PFSK-1 (cell line): ENCODE measurements at regions not wholly inside any gene's neighbourhood (a gene's known extent, or its start where the extent isn't known, plus 50 kb on each side); places are given as distances from the start of the nearest gene placed in this dataset.

Source experiments
- FOXP2 ChIP-seq: optimal IDR thresholded peaks from 2 replicates; pipeline ENCODE3; 2011; ENCODE audit warnings: borderline replicate concordance, control low read depth, inconsistent platforms; ENCODE audit not compliant: insufficient read depth; ENCODE audit errors: extremely low read length, extremely low read depth
- POLR2AphosphoS5 ChIP-seq: IDR thresholded peaks from 2 replicates; pipeline ENCODE4 v1.6.1; 2012; ENCODE audit warnings: low read depth, mild to moderate bottlenecking, control low read depth, low read length, moderate library complexity
- REST ChIP-seq, 2 experiments: IDR thresholded peaks; 2 replicates each; pipeline versions ENCODE4 v1.6.1 to v1.8.0; 2011 to 2012; ENCODE audit warnings: low read depth in 2 of 2, low read length in 2 of 2, control low read depth in 1 of 2, inconsistent platforms in 1 of 2, mild to moderate bottlenecking in 1 of 2, moderate library complexity in 1 of 2; ENCODE audit not compliant: insufficient read depth in 1 of 2
- SIN3A ChIP-seq: IDR thresholded peaks from 2 replicates; pipeline ENCODE4 v1.6.1; 2012; ENCODE audit warnings: mild to moderate bottlenecking, low read length, moderate library complexity, borderline replicate concordance; ENCODE audit not compliant: insufficient read depth
- TAF1 ChIP-seq: IDR thresholded peaks from 2 replicates; pipeline ENCODE4 v1.6.1; 2012; ENCODE audit warnings: low read length, control low read depth, borderline replicate concordance; ENCODE audit not compliant: insufficient read depth

- TF ChIP-seq TAF1 (no peak), POLR2AphosphoS5 (no peak), FOXP2 (no peak), REST (IDR thresholded peaks at IDR 0.05; ENCODE audit: insufficient read depth in 1 of 2, low read depth in 2 of 2, low read length in 2 of 2) (no peak), SIN3A (no peak)
These were observed 155.9 kb upstream of the SHB start for GRCh38 chr9:38224941-38225340.

- no peak for TF ChIP-seq SIN3A
These were observed 147.5 kb upstream of the SHB start for GRCh38 chr9:38216572-38216971.

- TF ChIP-seq TAF1 (no peak), SIN3A (no peak), POLR2AphosphoS5 (no peak), REST (IDR thresholded peaks at IDR 0.05; ENCODE audit: insufficient read depth in 1 of 2, low read depth in 2 of 2, low read length in 2 of 2) (no peak), FOXP2 (no peak)
These were observed 146.4 kb upstream of the SHB start for GRCh38 chr9:38215465-38215864.

GRCh38 chr9:38214432-38214831, 145.4 kb upstream of the SHB start:
- no peak for TF ChIP-seq FOXP2
- no peak for TF ChIP-seq SIN3A
- TF ChIP-seq REST (IDR thresholded peaks at IDR 0.05; ENCODE audit: insufficient read depth in 1 of 2, low read depth in 2 of 2, low read length in 2 of 2), result no peak
- no peak for TF ChIP-seq POLR2AphosphoS5
- TF ChIP-seq TAF1, result no peak

GRCh38 chr9:38213631-38214299, 144.7 kb upstream of the SHB start:
- TF ChIP-seq TAF1 (no peak), FOXP2 (no peak), SIN3A (no peak), REST (IDR thresholded peaks at IDR 0.05; ENCODE audit: insufficient read depth in 1 of 2, low read depth in 2 of 2, low read length in 2 of 2) (no peak), POLR2AphosphoS5 (no peak)
